ENCODE measurements at regions not wholly inside any gene's neighbourhood (a gene's known extent, or its start where the extent isn't known, plus 50 kb on each side); places are given as distances from the start of the nearest gene placed in this dataset.

DNA sequence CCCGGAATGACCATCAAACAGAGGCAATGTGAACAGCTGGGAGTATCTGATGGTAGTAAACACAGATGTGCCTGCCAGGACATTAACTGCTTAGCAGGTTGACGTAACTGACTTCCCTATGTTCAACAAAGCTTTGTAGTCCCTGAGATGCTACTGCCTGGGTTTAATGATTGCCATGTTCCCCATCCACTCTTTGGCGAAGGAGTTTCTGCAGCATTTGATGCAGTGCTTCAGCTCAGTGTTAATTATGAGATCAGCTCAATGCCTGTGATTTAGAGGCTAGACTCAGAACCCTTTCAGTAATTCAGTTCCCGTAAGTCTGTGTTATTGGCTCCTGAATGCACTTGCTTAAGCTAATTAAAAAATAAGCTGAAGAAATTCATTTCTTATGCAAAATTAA, 547.3 kb upstream of the ZNF608 start:
- TF ChIP-seq, protein P1, sequence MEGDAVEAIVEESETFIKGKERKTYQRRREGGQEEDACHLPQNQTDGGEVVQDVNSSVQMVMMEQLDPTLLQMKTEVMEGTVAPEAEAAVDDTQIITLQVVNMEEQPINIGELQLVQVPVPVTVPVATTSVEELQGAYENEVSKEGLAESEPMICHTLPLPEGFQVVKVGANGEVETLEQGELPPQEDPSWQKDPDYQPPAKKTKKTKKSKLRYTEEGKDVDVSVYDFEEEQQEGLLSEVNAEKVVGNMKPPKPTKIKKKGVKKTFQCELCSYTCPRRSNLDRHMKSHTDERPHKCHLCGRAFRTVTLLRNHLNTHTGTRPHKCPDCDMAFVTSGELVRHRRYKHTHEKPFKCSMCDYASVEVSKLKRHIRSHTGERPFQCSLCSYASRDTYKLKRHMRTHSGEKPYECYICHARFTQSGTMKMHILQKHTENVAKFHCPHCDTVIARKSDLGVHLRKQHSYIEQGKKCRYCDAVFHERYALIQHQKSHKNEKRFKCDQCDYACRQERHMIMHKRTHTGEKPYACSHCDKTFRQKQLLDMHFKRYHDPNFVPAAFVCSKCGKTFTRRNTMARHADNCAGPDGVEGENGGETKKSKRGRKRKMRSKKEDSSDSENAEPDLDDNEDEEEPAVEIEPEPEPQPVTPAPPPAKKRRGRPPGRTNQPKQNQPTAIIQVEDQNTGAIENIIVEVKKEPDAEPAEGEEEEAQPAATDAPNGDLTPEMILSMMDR (IDR thresholded peaks at IDR 0.05) = no peak
- no peak for TF ChIP-seq POLR2A (IDR thresholded peaks at IDR 0.05)
